ENCODE measurements at regions not wholly inside any gene's neighbourhood (a gene's known extent, or its start where the extent isn't known, plus 50 kb on each side); places are given as distances from the start of the nearest gene placed in this dataset.

DNA sequence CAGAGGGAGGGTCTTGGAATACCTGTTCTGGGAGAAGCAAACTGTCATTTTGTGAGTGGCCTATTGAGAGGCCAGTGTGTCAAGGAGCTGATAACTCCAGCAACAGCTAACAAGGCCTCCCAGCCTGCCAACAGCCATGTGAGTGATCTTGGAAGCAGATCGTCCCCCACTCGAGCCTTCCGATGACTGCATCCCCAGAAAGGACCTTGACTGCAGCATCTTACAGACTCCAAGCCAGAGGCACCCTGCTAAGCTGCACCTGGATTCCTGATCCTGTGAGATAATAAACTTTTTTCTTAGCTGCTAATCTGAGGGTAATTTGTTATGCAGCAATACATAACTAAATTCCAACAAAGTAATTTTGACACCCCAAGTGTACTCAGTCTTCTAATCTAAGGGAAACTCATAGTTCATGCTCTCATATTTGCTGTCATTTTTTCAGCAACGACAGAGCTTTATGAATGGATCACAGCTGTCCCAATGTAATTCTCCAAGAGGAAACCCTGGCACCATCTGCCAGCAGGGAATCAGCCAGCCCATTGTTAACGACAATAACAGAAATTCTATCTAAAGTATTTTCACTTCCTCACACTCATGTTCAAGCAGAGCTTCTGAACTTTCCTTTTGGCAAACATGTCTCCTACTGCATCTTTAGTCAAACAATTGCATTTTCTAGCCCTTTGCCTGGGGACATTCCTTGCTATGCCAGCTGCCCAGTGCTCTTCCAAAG is 470.2 kb upstream of the BTBD3 start:
- WGBS, 2 donors = 41 to 48% methylated on average over 5 of the region's 5 CpGs

DNA sequence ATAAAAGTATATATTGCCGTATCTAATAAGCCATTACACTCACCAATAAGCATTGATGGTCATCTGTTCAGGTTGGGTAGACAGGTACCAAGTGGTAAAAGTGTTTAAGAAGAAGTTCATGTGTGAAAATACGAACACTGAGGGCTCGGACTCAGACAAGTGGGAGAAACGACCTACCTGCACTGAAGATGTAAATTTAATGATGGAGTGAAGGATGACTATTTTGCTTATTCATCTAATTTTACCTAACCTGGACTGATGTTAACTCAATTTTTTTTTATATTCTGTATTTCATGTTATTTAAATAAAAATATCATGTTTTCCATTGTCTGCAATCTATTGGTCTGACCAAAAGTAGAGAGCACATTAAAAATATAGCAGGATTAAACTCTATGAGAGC is 469.1 kb upstream of the BTBD3 start:
- H3K4me3 ChIP-seq = no peak overlapping the region
- intact Hi-C loops (cut with DNase I) = no loop called here
- 89 to 92% methylated on average over 4 of the region's 4 CpGs for WGBS, 2 donors
- H3K4me1 ChIP-seq = peaks cover 0 to 23% (median 15%) of the 10 kb centered on the region in 4 donors
- H3K27me3 ChIP-seq = no peaks in the 10 kb centered on the region
- no peaks in the 10 kb centered on the region for H3K9me3 ChIP-seq
- no peak for TF ChIP-seq POLR2AphosphoS5 (IDR thresholded peaks at IDR 0.05)
- no peak for TF ChIP-seq EP300 (IDR thresholded peaks at IDR 0.05)
- TF ChIP-seq, protein P1, sequence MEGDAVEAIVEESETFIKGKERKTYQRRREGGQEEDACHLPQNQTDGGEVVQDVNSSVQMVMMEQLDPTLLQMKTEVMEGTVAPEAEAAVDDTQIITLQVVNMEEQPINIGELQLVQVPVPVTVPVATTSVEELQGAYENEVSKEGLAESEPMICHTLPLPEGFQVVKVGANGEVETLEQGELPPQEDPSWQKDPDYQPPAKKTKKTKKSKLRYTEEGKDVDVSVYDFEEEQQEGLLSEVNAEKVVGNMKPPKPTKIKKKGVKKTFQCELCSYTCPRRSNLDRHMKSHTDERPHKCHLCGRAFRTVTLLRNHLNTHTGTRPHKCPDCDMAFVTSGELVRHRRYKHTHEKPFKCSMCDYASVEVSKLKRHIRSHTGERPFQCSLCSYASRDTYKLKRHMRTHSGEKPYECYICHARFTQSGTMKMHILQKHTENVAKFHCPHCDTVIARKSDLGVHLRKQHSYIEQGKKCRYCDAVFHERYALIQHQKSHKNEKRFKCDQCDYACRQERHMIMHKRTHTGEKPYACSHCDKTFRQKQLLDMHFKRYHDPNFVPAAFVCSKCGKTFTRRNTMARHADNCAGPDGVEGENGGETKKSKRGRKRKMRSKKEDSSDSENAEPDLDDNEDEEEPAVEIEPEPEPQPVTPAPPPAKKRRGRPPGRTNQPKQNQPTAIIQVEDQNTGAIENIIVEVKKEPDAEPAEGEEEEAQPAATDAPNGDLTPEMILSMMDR (IDR thresholded peaks at IDR 0.05) = no peak
- TF ChIP-seq POLR2A (IDR thresholded peaks at IDR 0.05) = no peak
- H3K27ac ChIP-seq = no peak overlapping the region
- no peaks in the 10 kb centered on the region for H3K36me3 ChIP-seq
- DNase-seq = no peak

More for the DNA sequence above, 470.2 kb upstream of the BTBD3 start:
- TF ChIP-seq EP300 (IDR thresholded peaks at IDR 0.05) (no peak), POLR2A (IDR thresholded peaks at IDR 0.05) (no peak), POLR2AphosphoS5 (IDR thresholded peaks at IDR 0.05) (no peak)
- TF ChIP-seq, protein P1 (IDR thresholded peaks at IDR 0.05) = no peak
- Histone ChIP-seq H3K9me3 (no peaks in the 10 kb centered on the region), H3K4me1 (peaks cover 0 to 15% (median 13%) of the 10 kb centered on the region in 4 donors), H3K36me3 (no peaks in the 10 kb centered on the region), H3K4me3 (no peak overlapping the region), H3K27me3 (no peaks in the 10 kb centered on the region), H3K27ac (no peak overlapping the region)
- DNase-seq = no peak
- intact Hi-C loops (cut with DNase I) = no loop called here

DNA sequence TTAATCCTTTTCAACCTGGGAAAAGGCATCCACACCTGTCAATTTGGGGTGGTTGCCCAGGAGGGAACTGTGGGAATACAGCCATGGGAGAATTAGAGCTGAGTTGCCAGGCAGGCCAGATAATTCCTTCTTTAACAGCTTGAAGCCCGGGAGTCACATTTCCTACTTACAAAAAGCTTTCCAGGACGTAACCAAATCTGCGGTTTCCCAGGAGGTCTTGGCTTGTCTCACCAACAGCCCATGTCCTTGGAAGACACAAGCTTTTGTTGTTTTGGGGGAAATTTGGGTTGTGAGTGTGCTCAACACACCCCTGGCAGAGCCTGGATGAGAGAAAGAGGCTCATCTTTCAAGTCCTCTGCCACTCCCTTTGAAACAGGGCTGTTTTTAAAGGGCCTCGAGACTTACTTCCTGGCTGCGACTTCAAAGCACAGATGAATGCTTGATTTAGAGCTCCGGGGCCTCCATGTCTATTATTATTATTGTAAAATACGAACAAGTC is 465.9 kb upstream of the BTBD3 start:
- H3K4me3 ChIP-seq = no peak overlapping the region
- H3K27me3 ChIP-seq = no peaks in the 10 kb centered on the region
- H3K9me3 ChIP-seq = no peaks in the 10 kb centered on the region
- peaks cover 0 to 37% (median 27%) of the 10 kb centered on the region in 4 donors for H3K4me1 ChIP-seq
- intact Hi-C loops (cut with DNase I) = loop anchor here (5.0 kb wide), 1 partner anchor 1020 kb away; the partner anchor contains the start of gene MKKS
- peak overlapping the region in 3 of 4 donors; percentile 62 to 74 (median 68) for H3K27ac ChIP-seq
- H3K36me3 ChIP-seq = no peaks in the 10 kb centered on the region
- peak in 3 of 4 donors; percentile 48 to 70 (median 50) for TF ChIP-seq POLR2AphosphoS5 (IDR thresholded peaks at IDR 0.05)
- TF ChIP-seq, protein P1 (IDR thresholded peaks at IDR 0.05) = no peak
- no peak for TF ChIP-seq POLR2A (IDR thresholded peaks at IDR 0.05)
- peak in 2 of 4 donors; percentile 12 to 52 for TF ChIP-seq EP300 (IDR thresholded peaks at IDR 0.05)
- peak; percentile 73 for DNase-seq
- WGBS, 2 donors = 55 to 58% methylated on average over 7 of the region's 7 CpGs

DNA sequence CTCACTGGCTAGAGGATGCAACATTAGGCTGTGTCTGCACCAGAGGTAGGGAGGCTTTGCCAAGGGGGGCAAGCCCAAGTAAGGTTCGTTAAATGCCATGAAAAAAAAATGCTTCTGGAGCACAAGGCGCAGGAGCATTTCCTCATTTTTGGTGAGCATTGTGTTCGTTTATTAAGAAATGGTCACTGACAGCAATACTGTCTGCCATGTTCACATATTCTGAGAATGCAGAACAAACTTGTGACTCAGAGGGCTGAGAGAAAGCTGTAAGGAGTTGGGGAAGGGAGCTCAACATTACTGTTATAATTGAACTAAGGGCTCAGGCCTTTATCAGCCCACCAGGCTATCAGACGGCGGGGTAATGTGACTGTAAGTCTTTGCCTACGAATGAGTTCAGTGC is 465.4 kb upstream of the BTBD3 start:
- Histone ChIP-seq H3K9me3 (no peaks in the 10 kb centered on the region), H3K4me1 (peaks cover 0 to 37% (median 27%) of the 10 kb centered on the region in 4 donors), H3K27me3 (no peaks in the 10 kb centered on the region), H3K4me3 (no peak overlapping the region), H3K27ac (peak overlapping the region in 3 of 4 donors; percentile 62 to 74 (median 68)), H3K36me3 (no peaks in the 10 kb centered on the region)
- intact Hi-C loops (cut with DNase I) = loop anchor here (5.0 kb wide), 1 partner anchor 1020 kb away; the partner anchor contains the start of gene MKKS
- WGBS, 2 donors = 76 to 86% methylated on average over 6 of the region's 6 CpGs
- TF ChIP-seq POLR2A (IDR thresholded peaks at IDR 0.05) (no peak), POLR2AphosphoS5 (IDR thresholded peaks at IDR 0.05) (peak in 1 of 4 donors; percentile 39)
- DNase-seq = no peak

DNA sequence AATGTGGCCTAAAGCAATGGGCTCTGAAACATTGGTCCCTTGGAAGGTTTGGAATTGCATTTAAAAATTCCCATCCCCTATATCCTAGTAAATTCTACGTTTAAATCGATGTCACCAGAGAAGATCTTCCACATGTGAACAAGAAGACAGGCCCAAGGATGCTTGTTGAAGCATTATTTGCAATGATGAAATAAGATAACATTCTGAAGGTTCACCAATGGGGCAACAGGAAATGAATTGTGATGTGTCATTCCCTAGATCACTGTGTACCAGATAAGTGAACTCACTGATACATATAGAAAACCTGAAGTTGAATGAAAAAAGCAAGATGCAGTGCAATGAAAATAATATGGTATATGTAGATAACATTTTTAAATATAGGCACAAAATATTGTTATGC is 464.3 kb upstream of the BTBD3 start:
- Histone ChIP-seq H3K27ac (peak overlapping the region in 1 of 4 donors; percentile 62), H3K27me3 (no peaks in the 10 kb centered on the region), H3K4me1 (peaks cover 0 to 42% (median 28%) of the 10 kb centered on the region in 4 donors), H3K36me3 (no peaks in the 10 kb centered on the region), H3K9me3 (no peaks in the 10 kb centered on the region), H3K4me3 (no peak overlapping the region)
- no peak for TF ChIP-seq POLR2A (IDR thresholded peaks at IDR 0.05)
- no peak for TF ChIP-seq POLR2AphosphoS5 (IDR thresholded peaks at IDR 0.05)
- no peak for TF ChIP-seq EP300 (IDR thresholded peaks at IDR 0.05)
- TF ChIP-seq, protein P1 (IDR thresholded peaks at IDR 0.05) = no peak
- WGBS, 2 donors = 90 to 94% methylated on average over 2 of the region's 2 CpGs
- no peak for DNase-seq
- intact Hi-C loops (cut with DNase I) = loop anchor here (5.0 kb wide), 1 partner anchor 1021 kb away; the partner anchor contains the start of gene MKKS

Data from sigmoid colon (tissue), 6 donors.